Uterus (tissue), 3 donors: ENCODE measurements at regions not wholly inside any gene's neighbourhood (a gene's known extent, or its start where the extent isn't known, plus 50 kb on each side); places are given as distances from the start of the nearest gene placed in this dataset.

Experiments
- DNase-seq, 2 donors: peaks; one replicate each; pipeline ENCODE4 v3.0.0-alpha.2; 2019 to 2020
- H3K27ac ChIP-seq, 2 donors: fragments of 200-600 bp; sonication (generic); 1 replicate in 1 of 2; 2 replicates in 1 of 2; pipeline ENCODE4 v1.5.1; 2016 to 2018
- H3K27me3 ChIP-seq, 2 donors: fragments of 200-600 bp; sonication (generic); one replicate each; pipeline ENCODE4 v1.5.1; 2018 to 2019; ENCODE audit warnings: control low read depth in 1 of 2
- H3K36me3 ChIP-seq, 2 donors: fragments of 200-600 bp; sonication (generic); one replicate each; pipeline ENCODE4 v1.5.1; 2019; ENCODE audit warnings: control low read depth in 1 of 2
- H3K4me1 ChIP-seq, 2 donors: fragments of 200-600 bp; sonication (generic); one replicate each; pipeline ENCODE4 v1.5.1; 2018 to 2019; ENCODE audit warnings: control low read depth in 1 of 2
- H3K4me3 ChIP-seq, 2 donors: fragments of 200-600 bp; sonication (generic); 1 replicate in 1 of 2; 2 replicates in 1 of 2; pipeline ENCODE4 v1.5.1; 2018 to 2019; ENCODE audit warnings: mild to moderate bottlenecking in 1 of 2
- H3K9me3 ChIP-seq, 2 donors: fragments of 200-600 bp; sonication (generic); one replicate each; pipeline ENCODE4 v1.5.1; 2019; ENCODE audit warnings: control low read depth in 1 of 2
- CTCF ChIP-seq, 4 experiments: fragments of 200-600 bp in 2 of 4; fragments of 450-650 bp in 2 of 4; sonication (generic) in 2 of 4; IDR thresholded peaks; one replicate each; pipeline ENCODE4 v1.5.1; 2016 to 2019; ENCODE audit warnings: antibody characterized with exemption in 4 of 4, mild to moderate bottlenecking in 2 of 4, moderate library complexity in 1 of 4
- POLR2A ChIP-seq, 2 donors: fragments of 450-650 bp; IDR thresholded peaks; one replicate each; pipeline ENCODE4 v1.6.1; 2016; ENCODE audit warnings: antibody characterized with exemption in 2 of 2, mild to moderate bottlenecking in 1 of 2, moderate library complexity in 1 of 2
- intact Hi-C: fragments of 100-400 bp; cut with DNase I; formaldehyde crosslinking; loops from one replicate; pipeline ENCODE4 v1.15.1; 2023; ENCODE audit warnings: low total_unique reads
- donor health status: DM: yes; HTN: yes; CAD: no.

DNA sequence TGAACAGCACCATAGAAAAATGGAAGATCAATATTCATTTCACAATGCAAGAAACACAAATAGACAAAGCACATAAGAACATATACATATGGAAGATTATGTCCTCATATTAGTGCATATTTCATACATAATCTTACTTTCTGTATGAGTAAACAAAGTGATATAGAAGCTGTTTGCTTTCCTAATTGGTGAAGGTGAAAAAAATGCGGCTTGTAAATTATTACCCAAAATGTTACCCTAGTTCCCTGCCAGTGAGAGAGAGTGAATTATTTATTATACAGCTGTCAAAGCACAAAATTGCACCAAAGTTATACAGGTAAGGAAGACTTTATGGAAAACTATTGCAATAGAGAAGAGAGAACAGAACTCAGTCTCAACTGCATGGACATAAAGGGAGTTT, 1485.0 kb upstream of the CDH9 start:
- no peak for DNase-seq
- H3K27ac ChIP-seq: no peak overlapping the region
- no peaks in the 10 kb centered on the region for H3K9me3 ChIP-seq
- intact Hi-C loops: no loop called here
- TF ChIP-seq POLR2A (IDR thresholded peaks at IDR 0.05): no peak
- TF ChIP-seq CTCF (IDR thresholded peaks at IDR 0.05): no peak
- H3K36me3 ChIP-seq: no peaks in the 10 kb centered on the region
- no peak overlapping the region for H3K4me3 ChIP-seq
- H3K4me1 ChIP-seq: no peaks in the 10 kb centered on the region
- H3K27me3 ChIP-seq: no peaks in the 10 kb centered on the region

DNA sequence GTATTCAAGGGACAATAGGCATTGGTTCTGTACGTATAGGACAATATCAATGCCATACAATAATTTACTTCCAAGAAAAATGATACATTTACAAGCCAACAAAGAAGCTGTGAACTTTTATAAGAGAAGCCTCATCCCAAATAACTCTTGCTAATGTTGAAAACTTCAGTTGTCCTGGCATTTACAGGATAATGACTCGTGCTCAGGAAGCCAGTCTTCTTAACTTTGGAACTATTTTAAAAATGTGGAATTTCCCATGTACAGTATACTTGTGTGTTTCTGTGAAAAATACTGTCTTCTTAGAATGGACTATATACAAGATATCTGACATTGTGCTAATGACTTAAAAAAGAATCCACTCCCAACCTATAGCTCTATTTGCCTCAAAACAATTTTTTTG, 1479.3 kb upstream of the CDH9 start:
- H3K4me3 ChIP-seq: no peak overlapping the region
- H3K27me3 ChIP-seq: no peaks in the 10 kb centered on the region
- DNase-seq: no peak
- TF ChIP-seq CTCF (IDR thresholded peaks at IDR 0.05) (no peak), POLR2A (IDR thresholded peaks at IDR 0.05) (no peak)
- H3K9me3 ChIP-seq: no peaks in the 10 kb centered on the region
- intact Hi-C loops: no loop called here
- no peaks in the 10 kb centered on the region for H3K4me1 ChIP-seq
- H3K27ac ChIP-seq: no peak overlapping the region
- peaks cover 0 to 3% of the 10 kb centered on the region in 2 donors for H3K36me3 ChIP-seq

GRCh38 chr5:28516722-28517121, 1478.3 kb upstream of the CDH9 start:
- peaks cover 0 to 3% of the 10 kb centered on the region in 2 donors for H3K36me3 ChIP-seq
- H3K4me3 ChIP-seq: no peak overlapping the region
- intact Hi-C loops: no loop called here
- no peak for DNase-seq
- TF ChIP-seq POLR2A (IDR thresholded peaks at IDR 0.05) (no peak), CTCF (IDR thresholded peaks at IDR 0.05) (no peak)
- H3K27ac ChIP-seq: no peak overlapping the region
- H3K9me3 ChIP-seq: no peaks in the 10 kb centered on the region
- H3K4me1 ChIP-seq: no peaks in the 10 kb centered on the region
- no peaks in the 10 kb centered on the region for H3K27me3 ChIP-seq

- intact Hi-C loops: no loop called here
- no peaks in the 10 kb centered on the region for H3K36me3 ChIP-seq
- DNase-seq: no peak
- H3K4me3 ChIP-seq: no peak overlapping the region
- no peaks in the 10 kb centered on the region for H3K4me1 ChIP-seq
- no peak for TF ChIP-seq POLR2A (IDR thresholded peaks at IDR 0.05)
- no peak for TF ChIP-seq CTCF (IDR thresholded peaks at IDR 0.05)
- no peak overlapping the region for H3K27ac ChIP-seq
- H3K27me3 ChIP-seq: no peaks in the 10 kb centered on the region
- H3K9me3 ChIP-seq: no peaks in the 10 kb centered on the region
Observed at GRCh38 chr5:28512648-28513047, 1474.3 kb upstream of the CDH9 start.

DNA sequence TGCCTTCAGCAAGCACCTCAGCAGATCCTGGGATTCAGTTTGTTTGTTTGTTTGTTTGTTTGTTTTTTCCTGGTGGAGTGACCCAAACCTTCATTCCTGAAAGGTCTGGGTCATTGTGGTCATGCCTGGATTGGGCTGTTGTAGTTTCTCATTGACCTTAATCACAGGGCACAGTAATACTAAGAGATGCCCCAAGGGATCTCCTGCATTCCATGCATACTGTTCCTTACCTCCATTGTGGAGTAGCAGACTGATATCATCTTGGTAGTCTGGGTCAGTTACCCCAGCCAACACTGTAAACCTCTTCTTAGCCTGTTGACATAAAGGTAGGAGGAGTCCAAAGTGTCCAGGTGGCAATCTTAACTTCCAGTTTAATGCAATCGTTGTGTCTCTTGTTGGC, 1466.7 kb upstream of the CDH9 start:
- intact Hi-C loops: no loop called here
- Histone ChIP-seq H3K36me3 (no peaks in the 10 kb centered on the region), H3K27ac (no peak overlapping the region), H3K4me1 (no peaks in the 10 kb centered on the region), H3K27me3 (no peaks in the 10 kb centered on the region), H3K4me3 (no peak overlapping the region), H3K9me3 (no peaks in the 10 kb centered on the region)
- no peak for DNase-seq
- TF ChIP-seq CTCF (IDR thresholded peaks at IDR 0.05) (no peak), POLR2A (IDR thresholded peaks at IDR 0.05) (no peak)
